Muscle of leg (tissue), 3 donors: ENCODE measurements at regions not wholly inside any gene's neighbourhood (a gene's known extent, or its start where the extent isn't known, plus 50 kb on each side); places are given as distances from the start of the nearest gene placed in this dataset.

Source experiments
- DNase-seq: peaks from one replicate; pipeline ENCODE4 v3.0.0; 2013
- H3K27ac ChIP-seq: one replicate; pipeline ENCODE4 v1.5.1; 2013; ENCODE audit warnings: mild to moderate bottlenecking, low read length, control low read depth
- H3K27me3 ChIP-seq: one replicate; pipeline ENCODE4 v1.6.1; 2013; ENCODE audit warnings: low read length; ENCODE audit not compliant: control insufficient read depth, insufficient read depth
- H3K36me3 ChIP-seq: one replicate; pipeline ENCODE4 v1.6.1; 2013; ENCODE audit warnings: low read length; ENCODE audit not compliant: control insufficient read depth, insufficient read depth
- H3K4me1 ChIP-seq: one replicate; pipeline ENCODE4 v1.6.1; 2013; ENCODE audit warnings: low read length; ENCODE audit not compliant: control insufficient read depth, insufficient read depth
- H3K4me3 ChIP-seq: one replicate; pipeline ENCODE4 v1.5.1; 2013; ENCODE audit warnings: low read length, control low read depth
- H3K9me3 ChIP-seq: replicated peaks from 2 replicates; pipeline ENCODE4 v1.6.1; 2013; ENCODE audit warnings: low read depth, low read length; ENCODE audit not compliant: control insufficient read depth
- WGBS: methylation state at CpG from one replicate; pipeline ENCODE4 v1.1.5; 2013; ENCODE audit warnings: missing lambda C conversion rate; ENCODE audit not compliant: insufficient coverage; 5-methylcytosine and 5-hydroxymethylcytosine counted together

- no peak for DNase-seq
- 76% methylated on average over 3 of the region's 3 CpGs for WGBS
- Histone ChIP-seq H3K27me3 (no peaks in the 10 kb centered on the region), H3K9me3 (no peaks in the 10 kb centered on the region), H3K4me1 (peaks cover 19% of the 10 kb centered on the region), H3K36me3 (no peaks in the 10 kb centered on the region), H3K27ac (no peak overlapping the region), H3K4me3 (no peak overlapping the region)
Observed at GRCh38 chr18:24633121-24633520, 172.7 kb downstream of the HRH4 start.

- no peaks in the 10 kb centered on the region for H3K4me1 ChIP-seq
Observed at GRCh38 chr18:24649571-24649970, 189.1 kb downstream of the HRH4 start.

GRCh38 chr18:24651434-24651833, 191.0 kb downstream of the HRH4 start:
- no peaks in the 10 kb centered on the region for H3K27me3 ChIP-seq
- no peak overlapping the region for H3K27ac ChIP-seq
- H3K36me3 ChIP-seq, result no peaks in the 10 kb centered on the region
- peaks cover 11% of the 10 kb centered on the region for H3K9me3 ChIP-seq
- 67% methylated on average over 1 of the region's 2 CpGs for WGBS
- H3K4me1 ChIP-seq, result peaks cover 10% of the 10 kb centered on the region
- DNase-seq, result no peak
- H3K4me3 ChIP-seq, result no peak overlapping the region

More at GRCh38 chr18:24649571-24649970, 189.1 kb downstream of the HRH4 start:
- Histone ChIP-seq H3K27ac (no peak overlapping the region), H3K9me3 (peaks cover 11% of the 10 kb centered on the region), H3K36me3 (no peaks in the 10 kb centered on the region), H3K4me3 (no peak overlapping the region), H3K27me3 (no peaks in the 10 kb centered on the region)
- no peak for DNase-seq
- 80% methylated on average over 1 of the region's 4 CpGs for WGBS

- WGBS, result 13% methylated on average over 4 of the region's 4 CpGs
- H3K4me1 ChIP-seq, result peaks cover 41% of the 10 kb centered on the region
- H3K4me3 ChIP-seq, result no peak overlapping the region
- no peaks in the 10 kb centered on the region for H3K36me3 ChIP-seq
- no peaks in the 10 kb centered on the region for H3K27me3 ChIP-seq
- DNase-seq, result peak; percentile 76
- peak overlapping the region; percentile 86 for H3K27ac ChIP-seq
- peaks cover 6% of the 10 kb centered on the region for H3K9me3 ChIP-seq
Observed at GRCh38 chr18:24656050-24656449, 195.6 kb downstream of the HRH4 start.

GRCh38 chr18:24656551-24657443, 196.4 kb downstream of the HRH4 start:
- WGBS, result 61% methylated on average over 5 of the region's 7 CpGs
- Histone ChIP-seq H3K4me1 (peaks cover 43% of the 10 kb centered on the region), H3K4me3 (no peak overlapping the region), H3K27me3 (no peaks in the 10 kb centered on the region), H3K36me3 (no peaks in the 10 kb centered on the region), H3K27ac (peak overlapping the region; percentile 65), H3K9me3 (no peaks in the 10 kb centered on the region)
- DNase-seq, result peak; percentile 41

- DNase-seq, result no peak
- Histone ChIP-seq H3K4me3 (no peak overlapping the region), H3K27me3 (no peaks in the 10 kb centered on the region), H3K36me3 (no peaks in the 10 kb centered on the region), H3K27ac (peak overlapping the region; percentile 65), H3K4me1 (peaks cover 45% of the 10 kb centered on the region), H3K9me3 (no peaks in the 10 kb centered on the region)
- WGBS, result 67% methylated on average over 6 of the region's 7 CpGs
Observed at GRCh38 chr18:24657444-24657842, 197.0 kb downstream of the HRH4 start.

- no peaks in the 10 kb centered on the region for H3K9me3 ChIP-seq
- H3K27ac ChIP-seq, result peak overlapping the region; percentile 65
- no peaks in the 10 kb centered on the region for H3K27me3 ChIP-seq
- no peak for DNase-seq
- H3K36me3 ChIP-seq, result no peaks in the 10 kb centered on the region
- no CpG with 5 or more reads among the region's 1 CpG for WGBS
- H3K4me1 ChIP-seq, result peaks cover 53% of the 10 kb centered on the region
- no peak overlapping the region for H3K4me3 ChIP-seq
Observed at GRCh38 chr18:24658302-24658701, 197.9 kb downstream of the HRH4 start.

- WGBS, result 8% methylated on average over 13 of the region's 21 CpGs
- peak overlapping the region; percentile 89 for H3K27ac ChIP-seq
- peaks cover 53% of the 10 kb centered on the region for H3K4me1 ChIP-seq
- peak overlapping the region; percentile 32 for H3K4me3 ChIP-seq
- H3K27me3 ChIP-seq, result no peaks in the 10 kb centered on the region
- H3K36me3 ChIP-seq, result no peaks in the 10 kb centered on the region
- DNase-seq, result peak; percentile 93
- H3K9me3 ChIP-seq, result no peaks in the 10 kb centered on the region
Observed at GRCh38 chr18:24659827-24660720, 199.6 kb downstream of the HRH4 start.

GRCh38 chr18:24660956-24661355, 200.5 kb downstream of the HRH4 start:
- peak overlapping the region; percentile 89 for H3K27ac ChIP-seq

GRCh38 chr18:24662412-24662821, 202.0 kb downstream of the HRH4 start:
- no peaks in the 10 kb centered on the region for H3K9me3 ChIP-seq
- no peak overlapping the region for H3K4me3 ChIP-seq
- peak; percentile 90 for DNase-seq

More at GRCh38 chr18:24660956-24661355, 200.5 kb downstream of the HRH4 start:
- peak; percentile 84 for DNase-seq
- Histone ChIP-seq H3K36me3 (no peaks in the 10 kb centered on the region), H3K9me3 (no peaks in the 10 kb centered on the region), H3K4me1 (peaks cover 46% of the 10 kb centered on the region), H3K4me3 (no peak overlapping the region), H3K27me3 (no peaks in the 10 kb centered on the region)
- 0% methylated on average over 1 of the region's 1 CpG for WGBS

More at GRCh38 chr18:24662412-24662821, 202.0 kb downstream of the HRH4 start:
- Histone ChIP-seq H3K4me1 (peaks cover 34% of the 10 kb centered on the region), H3K36me3 (no peaks in the 10 kb centered on the region), H3K27me3 (no peaks in the 10 kb centered on the region), H3K27ac (peak overlapping the region; percentile 85)
- WGBS, result 20% methylated on average over 10 of the region's 13 CpGs
